OCI-LY1 (cell line): ENCODE measurements at regions not wholly inside any gene's neighbourhood (a gene's known extent, or its start where the extent isn't known, plus 50 kb on each side); places are given as distances from the start of the nearest gene placed in this dataset.
"Not testable (repeated sequence)": the region's sequence is repeated elsewhere in the genome, so short reads cannot be mapped to it uniquely, and the experiment has no call there.

Source experiments
- CTCF ChIP-seq: fragments of 200-600 bp; sonication (generic), shearing (Covaris generic); IDR thresholded peaks from 2 replicates; pipeline ENCODE4 v1.5.1; 2017; ENCODE audit warnings: mild to moderate bottlenecking, antibody characterized with exemption, low read length, moderate library complexity, mixed read lengths
- EZH2 ChIP-seq: fragments of 200-600 bp; sonication (generic), shearing (Covaris generic); IDR thresholded peaks from 2 replicates; pipeline ENCODE4 v1.8.0; 2017; ENCODE audit warnings: borderline replicate concordance, mixed run types, mild to moderate bottlenecking, antibody characterized with exemption, low read length, moderate library complexity, mixed read lengths

- TF ChIP-seq CTCF, EZH2: not testable (repeated sequence)
Observed at GRCh38 chr22:25433381-25433970, 131.0 kb upstream of the GRK3 start.
